Osteoblast (primary cell): ENCODE measurements at regions not wholly inside any gene's neighbourhood (a gene's known extent, or its start where the extent isn't known, plus 50 kb on each side); places are given as distances from the start of the nearest gene placed in this dataset.

Experiments
- DNase-seq: peaks from one replicate; pipeline ENCODE4 v3.0.0; 2011; ENCODE audit warnings: low spot score, mixed read lengths; ENCODE audit not compliant: insufficient read length; ENCODE audit errors: missing footprints
- H2AFZ ChIP-seq: 2 replicates; pipeline ENCODE4 v1.6.0; 2011; ENCODE audit warnings: mild to moderate bottlenecking, low read length
- H3K27ac ChIP-seq: 2 replicates; pipeline ENCODE4 v1.5.1; 2011; ENCODE audit warnings: mild to moderate bottlenecking, low read depth, low read length, moderate library complexity
- H3K27me3 ChIP-seq: 2 replicates; pipeline ENCODE4 v1.6.0; 2012; ENCODE audit warnings: mild to moderate bottlenecking, control low read depth, inconsistent platforms, low read length, moderate library complexity; ENCODE audit not compliant: insufficient read depth
- H3K36me3 ChIP-seq: 2 replicates; pipeline ENCODE4 v1.5.1; 2011; ENCODE audit warnings: mild to moderate bottlenecking, low read length, control low read depth, moderate library complexity; ENCODE audit not compliant: insufficient read depth
- H3K4me1 ChIP-seq: 2 replicates; pipeline ENCODE4 v1.5.1; 2011; ENCODE audit warnings: mild to moderate bottlenecking, low read length, control low read depth, moderate library complexity; ENCODE audit not compliant: insufficient read depth
- H3K4me2 ChIP-seq: 2 replicates; pipeline ENCODE4 v1.6.0; 2011; ENCODE audit warnings: mild to moderate bottlenecking, low read length; ENCODE audit not compliant: insufficient read depth
- H3K4me3 ChIP-seq: fragments of 200-600 bp; sonication (generic); 3 replicates; pipeline ENCODE4 v1.5.1; 2012; ENCODE audit warnings: mild to moderate bottlenecking, low read length, inconsistent platforms; ENCODE audit not compliant: insufficient read depth
- H3K79me2 ChIP-seq: 2 replicates; pipeline ENCODE4 v1.6.0; 2012; ENCODE audit warnings: mild to moderate bottlenecking, low read length, control low read depth, inconsistent platforms; ENCODE audit not compliant: insufficient read depth
- H3K9me3 ChIP-seq: 2 replicates; pipeline ENCODE4 v1.5.1; 2011; ENCODE audit warnings: low read depth, low read length, control low read depth
- H4K20me1 ChIP-seq: 2 replicates; pipeline ENCODE4 v1.6.0; 2012; ENCODE audit warnings: mild to moderate bottlenecking, low read length, control low read depth; ENCODE audit not compliant: insufficient read depth
- TF ChIP-seq, protein P1 (sequence below): IDR thresholded peaks from 2 replicates; pipeline ENCODE4 v1.5.1; 2011; ENCODE audit warnings: mild to moderate bottlenecking, low read depth, low read length, moderate library complexity; ENCODE audit errors: extremely low read depth

DNA sequence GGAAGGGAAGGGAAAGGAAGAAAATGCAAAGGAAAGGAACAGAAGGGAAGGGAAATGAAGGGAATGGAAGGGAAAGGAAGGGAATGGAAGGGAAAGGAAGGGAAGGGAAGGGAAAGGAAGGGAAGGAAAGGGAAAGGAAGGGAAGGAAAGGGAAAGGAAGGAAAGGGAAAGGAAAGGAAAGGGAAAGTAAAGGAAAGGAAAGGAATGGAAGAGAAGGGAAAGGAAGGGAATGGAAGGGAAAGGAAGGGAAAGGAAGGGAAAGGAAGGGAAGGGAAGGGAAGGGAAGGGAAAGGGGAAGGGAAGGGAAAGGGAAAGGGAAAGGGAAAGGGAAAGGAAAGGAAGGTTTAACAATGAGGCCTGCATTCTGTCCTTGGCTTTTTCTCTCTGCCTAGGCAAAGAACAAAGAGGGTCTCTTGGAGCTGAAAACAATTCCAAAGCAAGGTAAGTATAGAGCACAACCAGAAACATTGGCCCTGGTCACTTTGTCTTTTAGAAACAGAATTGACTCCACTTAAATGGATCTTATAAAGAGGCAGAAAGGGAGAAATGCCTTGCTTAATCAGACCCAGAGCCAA is 525.9 kb upstream of the TMPO start:
- Histone ChIP-seq H3K36me3 (no peaks in the 10 kb centered on the region), H3K4me2 (no peak overlapping the region), H2AFZ (no peak overlapping the region), H4K20me1 (no peaks in the 10 kb centered on the region), H3K9me3 (no peaks in the 10 kb centered on the region), H3K4me3 (no peak overlapping the region), H3K27me3 (no peaks in the 10 kb centered on the region), H3K27ac (no peak overlapping the region), H3K4me1 (no peaks in the 10 kb centered on the region), H3K79me2 (no peaks in the 10 kb centered on the region)
- DNase-seq = no peak
- TF ChIP-seq, protein P1, sequence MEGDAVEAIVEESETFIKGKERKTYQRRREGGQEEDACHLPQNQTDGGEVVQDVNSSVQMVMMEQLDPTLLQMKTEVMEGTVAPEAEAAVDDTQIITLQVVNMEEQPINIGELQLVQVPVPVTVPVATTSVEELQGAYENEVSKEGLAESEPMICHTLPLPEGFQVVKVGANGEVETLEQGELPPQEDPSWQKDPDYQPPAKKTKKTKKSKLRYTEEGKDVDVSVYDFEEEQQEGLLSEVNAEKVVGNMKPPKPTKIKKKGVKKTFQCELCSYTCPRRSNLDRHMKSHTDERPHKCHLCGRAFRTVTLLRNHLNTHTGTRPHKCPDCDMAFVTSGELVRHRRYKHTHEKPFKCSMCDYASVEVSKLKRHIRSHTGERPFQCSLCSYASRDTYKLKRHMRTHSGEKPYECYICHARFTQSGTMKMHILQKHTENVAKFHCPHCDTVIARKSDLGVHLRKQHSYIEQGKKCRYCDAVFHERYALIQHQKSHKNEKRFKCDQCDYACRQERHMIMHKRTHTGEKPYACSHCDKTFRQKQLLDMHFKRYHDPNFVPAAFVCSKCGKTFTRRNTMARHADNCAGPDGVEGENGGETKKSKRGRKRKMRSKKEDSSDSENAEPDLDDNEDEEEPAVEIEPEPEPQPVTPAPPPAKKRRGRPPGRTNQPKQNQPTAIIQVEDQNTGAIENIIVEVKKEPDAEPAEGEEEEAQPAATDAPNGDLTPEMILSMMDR = no peak

DNA sequence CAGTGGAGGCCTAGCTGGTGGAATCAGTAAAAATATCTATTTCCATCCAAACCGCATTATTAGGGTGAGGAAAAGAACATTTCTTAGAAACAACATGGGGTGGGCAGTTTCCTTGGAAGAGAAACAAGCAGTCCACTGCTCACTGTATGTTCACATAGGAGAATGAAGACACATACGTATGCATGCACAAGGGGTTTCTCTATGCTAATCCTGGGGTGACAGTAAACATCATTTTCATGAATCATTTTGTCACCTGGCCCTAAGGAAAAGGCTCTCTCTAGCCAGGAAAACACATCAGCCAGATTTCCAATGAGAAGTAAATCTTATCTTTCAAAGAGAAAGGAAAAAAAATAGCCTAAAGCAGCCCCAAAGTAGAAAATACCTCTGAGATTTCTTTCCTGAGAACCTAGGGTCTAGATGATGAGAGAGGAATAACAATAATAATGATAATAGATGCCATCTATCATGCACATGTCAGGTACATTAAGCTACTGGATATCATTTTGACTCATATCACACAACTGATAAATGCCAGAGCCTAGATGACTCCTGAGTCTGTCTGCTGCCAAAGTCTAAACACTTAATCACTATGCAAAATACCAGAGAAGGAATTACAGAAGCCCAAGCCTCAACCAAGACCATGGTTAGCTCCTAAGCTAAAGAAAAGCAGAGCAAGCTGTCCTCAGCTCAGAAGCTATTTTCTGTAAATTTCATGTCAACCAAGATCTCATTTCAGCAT is 520.5 kb upstream of the TMPO start:
- DNase-seq = no peak
- no peak overlapping the region for H3K4me2 ChIP-seq
- no peaks in the 10 kb centered on the region for H3K79me2 ChIP-seq
- H3K27me3 ChIP-seq = no peaks in the 10 kb centered on the region
- H3K4me3 ChIP-seq = no peak overlapping the region
- no peaks in the 10 kb centered on the region for H3K36me3 ChIP-seq
- H3K27ac ChIP-seq = no peak overlapping the region
- H3K4me1 ChIP-seq = no peaks in the 10 kb centered on the region
- H4K20me1 ChIP-seq = no peaks in the 10 kb centered on the region
- TF ChIP-seq, protein P1 = no peak
- H3K9me3 ChIP-seq = no peaks in the 10 kb centered on the region
- H2AFZ ChIP-seq = no peak overlapping the region

DNA sequence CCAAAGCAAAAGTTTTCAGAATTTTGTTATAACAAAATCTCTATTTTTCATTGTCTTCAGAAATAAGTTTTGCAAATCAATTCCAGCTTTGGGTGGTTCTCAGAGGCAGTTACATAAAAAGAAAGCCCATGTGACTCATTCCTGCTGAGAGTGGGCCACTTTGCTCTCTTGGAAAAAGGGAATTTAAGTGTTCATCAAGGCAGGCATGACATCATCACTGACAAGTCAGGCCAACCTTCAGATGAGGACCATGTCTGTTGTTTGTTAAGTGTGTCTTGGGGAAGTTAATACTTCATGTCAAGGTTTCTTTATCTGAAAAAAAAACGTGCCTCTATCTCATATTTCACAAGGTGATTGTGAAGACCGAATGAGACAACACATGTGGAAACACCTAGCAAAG is 519.8 kb upstream of the TMPO start:
- Histone ChIP-seq H3K4me1 (no peaks in the 10 kb centered on the region), H3K9me3 (no peaks in the 10 kb centered on the region), H3K79me2 (no peaks in the 10 kb centered on the region), H3K36me3 (no peaks in the 10 kb centered on the region), H4K20me1 (no peaks in the 10 kb centered on the region), H3K4me3 (no peak overlapping the region), H2AFZ (no peak overlapping the region), H3K4me2 (no peak overlapping the region), H3K27me3 (no peaks in the 10 kb centered on the region), H3K27ac (no peak overlapping the region)
- no peak for DNase-seq
- TF ChIP-seq, protein P1 = no peak

DNA sequence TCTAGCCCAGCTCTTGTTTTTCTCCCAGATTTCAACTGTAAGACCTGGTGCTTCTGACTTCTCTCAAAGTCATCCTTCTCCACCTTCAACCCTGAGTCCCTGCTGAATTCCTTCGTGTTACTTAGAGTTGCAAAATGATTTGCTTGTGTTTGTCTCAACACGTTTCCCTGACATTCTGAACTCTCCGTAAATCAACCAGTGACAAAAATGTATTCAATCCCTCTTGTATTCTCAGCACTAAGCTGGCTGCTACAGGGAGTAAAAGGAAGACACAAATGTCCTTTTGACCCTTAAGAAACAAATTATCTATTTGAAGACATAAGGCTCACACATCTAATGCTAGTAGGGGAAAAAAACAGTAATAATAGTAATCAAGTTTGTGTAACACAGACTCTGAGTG is 514.0 kb upstream of the TMPO start:
- H4K20me1 ChIP-seq = no peaks in the 10 kb centered on the region
- H3K4me3 ChIP-seq = no peak overlapping the region
- DNase-seq = no peak
- no peak overlapping the region for H2AFZ ChIP-seq
- TF ChIP-seq, protein P1 = no peak
- H3K27me3 ChIP-seq = no peaks in the 10 kb centered on the region
- H3K4me2 ChIP-seq = no peak overlapping the region
- no peak overlapping the region for H3K27ac ChIP-seq
- H3K9me3 ChIP-seq = no peaks in the 10 kb centered on the region
- H3K36me3 ChIP-seq = no peaks in the 10 kb centered on the region
- H3K4me1 ChIP-seq = no peaks in the 10 kb centered on the region
- H3K79me2 ChIP-seq = no peaks in the 10 kb centered on the region
